WTC11 (cell line): ENCODE measurements at regions not wholly inside any gene's neighbourhood (a gene's known extent, or its start where the extent isn't known, plus 50 kb on each side); places are given as distances from the start of the nearest gene placed in this dataset.

Experiments used
- ATAC-seq: fragments of 200-7000 bp; cut with Tn5 transposase; 2 replicates; pipeline ENCODE4 v1.10.0; 2021; ENCODE audit warnings: mild to moderate bottlenecking, moderate library complexity
- CTCF ChIA-PET: fragments of 300-600 bp; sonication (Branson Sonifier 250); formaldehyde crosslinking; loops from one replicate; lab custom pipeline; 2021; ENCODE audit warnings: antibody characterized with exemption; lab: Charles Lee
- POLR2A ChIA-PET: fragments of 350-600 bp; sonication (Branson Sonifier 250); formaldehyde crosslinking; loops from one replicate; lab custom pipeline; 2021; ENCODE audit warnings: antibody characterized with exemption; lab: Charles Lee
- DNase-seq: peaks from one replicate; pipeline ENCODE4 v3.0.0; 2021; ENCODE audit warnings: low spot score
- H3K27ac Mint-ChIP-seq: 2 replicates; pipeline ENCODE4 v1.8.0; 2021; ENCODE audit warnings: mixed read lengths
- H3K27me3 Mint-ChIP-seq: 2 replicates; pipeline ENCODE4 v1.8.0; 2021; ENCODE audit warnings: low read depth, mild to moderate bottlenecking, moderate library complexity, mixed read lengths
- H3K36me3 Mint-ChIP-seq: 2 replicates; pipeline ENCODE4 v1.8.0; 2021; ENCODE audit warnings: mixed read lengths
- H3K4me1 Mint-ChIP-seq: 2 replicates; pipeline ENCODE4 v1.8.0; 2022; ENCODE audit warnings: mixed read lengths
- H3K4me3 Mint-ChIP-seq: 2 replicates; pipeline ENCODE4 v1.8.0; 2021; ENCODE audit warnings: mild to moderate bottlenecking, moderate library complexity, mixed read lengths
- H3K9me3 Mint-ChIP-seq: 2 replicates; pipeline ENCODE4 v1.8.0; 2021; ENCODE audit warnings: mixed read lengths
- CREB1 ChIP-seq: sonication (generic); formaldehyde crosslinking; IDR thresholded peaks from 2 replicates; pipeline ENCODE4 v1.8.0; 2023; ENCODE audit warnings: mild to moderate bottlenecking, missing genetic modification reagents
- ESRRA ChIP-seq: sonication (generic); formaldehyde crosslinking; IDR thresholded peaks from 2 replicates; pipeline ENCODE4 v1.8.1; 2022; ENCODE audit warnings: mild to moderate bottlenecking, missing genetic modification reagents, borderline replicate concordance
- JAZF1 ChIP-seq: fragments of 250-450 bp; sonication (Bioruptor Pico); IDR thresholded peaks from 2 replicates; pipeline ENCODE4 v1.9.0; 2021; ENCODE audit warnings: moderate library complexity, mild to moderate bottlenecking, inconsistent platforms
- JUN ChIP-seq: sonication (generic); formaldehyde crosslinking; IDR thresholded peaks from 2 replicates; pipeline ENCODE4 v1.8.0; 2023; ENCODE audit warnings: mild to moderate bottlenecking, missing genetic modification reagents
- NFYB ChIP-seq: sonication (generic); formaldehyde crosslinking; conservative IDR thresholded peaks from 2 replicates; pipeline ENCODE4 v1.8.0; 2022; ENCODE audit warnings: low read depth, missing genetic modification reagents
- NR1H2 ChIP-seq: sonication (generic); formaldehyde crosslinking; IDR thresholded peaks from 2 replicates; pipeline ENCODE4 v1.9.0; 2021; ENCODE audit warnings: mild to moderate bottlenecking, moderate library complexity, missing genetic modification reagents
- SMAD3 ChIP-seq: sonication (generic); formaldehyde crosslinking; IDR thresholded peaks from 2 replicates; pipeline ENCODE4 v1.8.0; 2022; ENCODE audit warnings: missing genetic modification reagents, mild to moderate bottlenecking, borderline replicate concordance
- TEAD1 ChIP-seq: sonication (generic); formaldehyde crosslinking; IDR thresholded peaks from 2 replicates; pipeline ENCODE4 v1.8.0; 2022; ENCODE audit warnings: mild to moderate bottlenecking, missing genetic modification reagents
- TEAD4 ChIP-seq: sonication (generic); formaldehyde crosslinking; IDR thresholded peaks from 2 replicates; pipeline ENCODE4 v1.8.0; 2022; ENCODE audit warnings: mild to moderate bottlenecking, missing genetic modification reagents
- ZBTB21 ChIP-seq: sonication (generic); formaldehyde crosslinking; IDR thresholded peaks from 2 replicates; pipeline ENCODE4 v1.8.1; 2023; ENCODE audit warnings: mild to moderate bottlenecking, missing genetic modification reagents, borderline replicate concordance
- ZNF232 ChIP-seq: sonication (generic); formaldehyde crosslinking; IDR thresholded peaks from 2 replicates; pipeline ENCODE4 v1.8.0; 2022; ENCODE audit warnings: mild to moderate bottlenecking, missing genetic modification reagents
- ZNF396 ChIP-seq: fragments of 250-450 bp; sonication (Bioruptor Pico); IDR thresholded peaks from 2 replicates; pipeline ENCODE4 v1.8.0; 2021; ENCODE audit warnings: mild to moderate bottlenecking, moderate library complexity, borderline replicate concordance
- ZNF425 ChIP-seq: fragments of 250-450 bp; sonication (Bioruptor Pico); conservative IDR thresholded peaks from 2 replicates; pipeline ENCODE4 v1.9.0; 2021; ENCODE audit warnings: mild to moderate bottlenecking
- TF ChIP-seq, protein P1 (sequence below): sonication (generic); formaldehyde crosslinking; IDR thresholded peaks from 2 replicates; pipeline ENCODE4 v1.8.0; 2022; ENCODE audit warnings: mild to moderate bottlenecking, missing genetic modification reagents
- TF ChIP-seq, protein P2 (sequence below): sonication (generic); formaldehyde crosslinking; IDR thresholded peaks from 2 replicates; pipeline ENCODE4 v1.8.1; 2023; ENCODE audit warnings: mild to moderate bottlenecking, missing genetic modification reagents, moderate library complexity
- TF ChIP-seq, protein P3 (sequence below): sonication (generic); formaldehyde crosslinking; IDR thresholded peaks from 2 replicates; pipeline ENCODE4 v1.8.1; 2022; ENCODE audit warnings: mild to moderate bottlenecking, missing genetic modification reagents, moderate library complexity, borderline replicate concordance
- TF ChIP-seq, protein P4 (sequence below): sonication (generic); formaldehyde crosslinking; conservative IDR thresholded peaks from 2 replicates; pipeline ENCODE4 v1.8.1; 2023; ENCODE audit warnings: mild to moderate bottlenecking, low read depth, missing genetic modification reagents, moderate library complexity

- H3K4me3 Mint-ChIP-seq = no peak overlapping the region
- H3K9me3 Mint-ChIP-seq = peaks cover 28% of the 10 kb centered on the region
- no peak for ATAC-seq
- H3K36me3 Mint-ChIP-seq = peaks cover 38% of the 10 kb centered on the region
- TF ChIP-seq, protein P1, sequence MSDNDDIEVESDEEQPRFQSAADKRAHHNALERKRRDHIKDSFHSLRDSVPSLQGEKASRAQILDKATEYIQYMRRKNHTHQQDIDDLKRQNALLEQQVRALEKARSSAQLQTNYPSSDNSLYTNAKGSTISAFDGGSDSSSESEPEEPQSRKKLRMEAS = no peak
- no peak for TF ChIP-seq CREB1 (CRISPR knock-in tag)
- no peak for TF ChIP-seq NFYB
- TF ChIP-seq ESRRA (CRISPR knock-in tag) = no peak
- TF ChIP-seq, protein P2, sequence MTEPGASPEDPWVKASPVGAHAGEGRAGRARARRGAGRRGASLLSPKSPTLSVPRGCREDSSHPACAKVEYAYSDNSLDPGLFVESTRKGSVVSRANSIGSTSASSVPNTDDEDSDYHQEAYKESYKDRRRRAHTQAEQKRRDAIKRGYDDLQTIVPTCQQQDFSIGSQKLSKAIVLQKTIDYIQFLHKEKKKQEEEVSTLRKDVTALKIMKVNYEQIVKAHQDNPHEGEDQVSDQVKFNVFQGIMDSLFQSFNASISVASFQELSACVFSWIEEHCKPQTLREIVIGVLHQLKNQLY (CRISPR knock-in tag) = no peak
- no peak for TF ChIP-seq NR1H2 (CRISPR knock-in tag)
- no peak for TF ChIP-seq JUN (CRISPR knock-in tag)
- TF ChIP-seq, protein P3, sequence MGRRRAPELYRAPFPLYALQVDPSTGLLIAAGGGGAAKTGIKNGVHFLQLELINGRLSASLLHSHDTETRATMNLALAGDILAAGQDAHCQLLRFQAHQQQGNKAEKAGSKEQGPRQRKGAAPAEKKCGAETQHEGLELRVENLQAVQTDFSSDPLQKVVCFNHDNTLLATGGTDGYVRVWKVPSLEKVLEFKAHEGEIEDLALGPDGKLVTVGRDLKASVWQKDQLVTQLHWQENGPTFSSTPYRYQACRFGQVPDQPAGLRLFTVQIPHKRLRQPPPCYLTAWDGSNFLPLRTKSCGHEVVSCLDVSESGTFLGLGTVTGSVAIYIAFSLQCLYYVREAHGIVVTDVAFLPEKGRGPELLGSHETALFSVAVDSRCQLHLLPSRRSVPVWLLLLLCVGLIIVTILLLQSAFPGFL (CRISPR knock-in tag) = no peak
- TF ChIP-seq ZNF425 (CRISPR knock-in tag) = no peak
- TF ChIP-seq ZNF396 = no peak
- TF ChIP-seq ZBTB21 (CRISPR knock-in tag) = no peak
- TF ChIP-seq TEAD4 (CRISPR knock-in tag) = no peak
- TF ChIP-seq TEAD1 (CRISPR knock-in tag) = no peak
- TF ChIP-seq ZNF232 (CRISPR knock-in tag) = no peak
- TF ChIP-seq, protein P4, sequence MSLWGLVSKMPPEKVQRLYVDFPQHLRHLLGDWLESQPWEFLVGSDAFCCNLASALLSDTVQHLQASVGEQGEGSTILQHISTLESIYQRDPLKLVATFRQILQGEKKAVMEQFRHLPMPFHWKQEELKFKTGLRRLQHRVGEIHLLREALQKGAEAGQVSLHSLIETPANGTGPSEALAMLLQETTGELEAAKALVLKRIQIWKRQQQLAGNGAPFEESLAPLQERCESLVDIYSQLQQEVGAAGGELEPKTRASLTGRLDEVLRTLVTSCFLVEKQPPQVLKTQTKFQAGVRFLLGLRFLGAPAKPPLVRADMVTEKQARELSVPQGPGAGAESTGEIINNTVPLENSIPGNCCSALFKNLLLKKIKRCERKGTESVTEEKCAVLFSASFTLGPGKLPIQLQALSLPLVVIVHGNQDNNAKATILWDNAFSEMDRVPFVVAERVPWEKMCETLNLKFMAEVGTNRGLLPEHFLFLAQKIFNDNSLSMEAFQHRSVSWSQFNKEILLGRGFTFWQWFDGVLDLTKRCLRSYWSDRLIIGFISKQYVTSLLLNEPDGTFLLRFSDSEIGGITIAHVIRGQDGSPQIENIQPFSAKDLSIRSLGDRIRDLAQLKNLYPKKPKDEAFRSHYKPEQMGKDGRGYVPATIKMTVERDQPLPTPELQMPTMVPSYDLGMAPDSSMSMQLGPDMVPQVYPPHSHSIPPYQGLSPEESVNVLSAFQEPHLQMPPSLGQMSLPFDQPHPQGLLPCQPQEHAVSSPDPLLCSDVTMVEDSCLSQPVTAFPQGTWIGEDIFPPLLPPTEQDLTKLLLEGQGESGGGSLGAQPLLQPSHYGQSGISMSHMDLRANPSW (CRISPR knock-in tag) = no peak
- no peak for TF ChIP-seq SMAD3
- peaks cover 3% of the 10 kb centered on the region for H3K27me3 Mint-ChIP-seq
- H3K4me1 Mint-ChIP-seq = 0 out of 2 replicates have a peak, but pooled peaks cover 2% of the 10 kb centered on the region
- CTCF ChIA-PET = no interaction called here
- DNase-seq = no peak
- POLR2A ChIA-PET = no interaction called here
- H3K27ac Mint-ChIP-seq = no peak overlapping the region
Measured at GRCh38 chr18:78364388-78364960, 615.1 kb upstream of the SALL3 start.

DNA sequence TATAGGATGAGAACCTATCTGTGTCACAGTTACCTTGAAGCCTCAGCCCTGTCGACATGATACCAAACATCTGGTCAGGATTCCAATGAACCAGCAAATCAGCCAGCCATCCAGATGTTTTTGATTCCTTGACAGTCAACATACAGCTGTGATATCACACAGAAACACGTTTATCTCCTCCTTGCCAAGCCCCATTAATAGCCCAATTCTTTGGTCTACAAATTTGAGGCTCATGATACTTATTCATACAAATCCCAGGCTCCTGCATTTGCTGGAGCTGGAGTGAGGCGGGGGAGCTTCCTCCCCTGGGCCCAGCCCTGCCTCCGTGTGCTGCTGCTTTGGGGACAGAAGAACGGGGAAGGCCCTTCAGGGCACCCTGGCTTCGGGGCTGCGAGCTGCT, 611.6 kb upstream of the SALL3 start:
- H3K27me3 Mint-ChIP-seq = no peaks in the 10 kb centered on the region; the same call in 1 of the 2 replicates
- ATAC-seq (no peak), DNase-seq (no peak)
- no peak for TF ChIP-seq JAZF1 (CRISPR knock-in tag)
- H3K4me3 Mint-ChIP-seq = no peak overlapping the region
- H3K4me1 Mint-ChIP-seq = 0 out of 2 replicates have a peak, but pooled peaks cover 2% of the 10 kb centered on the region
- H3K27ac Mint-ChIP-seq = no peak overlapping the region
- H3K36me3 Mint-ChIP-seq = peaks cover 23% of the 10 kb centered on the region
- POLR2A ChIA-PET = no interaction called here
- peaks cover 17% of the 10 kb centered on the region; the same call in 1 of the 2 replicates for H3K9me3 Mint-ChIP-seq
- CTCF ChIA-PET = no interaction called here
